ENCODE measurements at regions not wholly inside any gene's neighbourhood (a gene's known extent, or its start where the extent isn't known, plus 50 kb on each side); places are given as distances from the start of the nearest gene placed in this dataset.
"Not testable (repeated sequence)": the region's sequence is repeated elsewhere in the genome, so short reads cannot be mapped to it uniquely, and the experiment has no call there.

GRCh38 chr1:182331387-182331786, 60.2 kb downstream of the GLUL start:
- Mint-ChIP-seq H3K9me3 (no peaks in the 10 kb centered on the region), H3K27me3 (ENCODE audit: low read depth) (no peaks in the 10 kb centered on the region), H3K36me3 (ENCODE audit: low read depth) (no peaks in the 10 kb centered on the region), H3K4me1 (peaks cover 20% of the 10 kb centered on the region), H3K4me3 (no peak overlapping the region), H3K27ac (no peak overlapping the region)
- TF ChIP-seq CTCF (IDR thresholded peaks at IDR 0.05; ENCODE audit: unreplicated experiment in 3 of 3): no peak

GRCh38 chr1:182330303-182330702, 61.3 kb downstream of the GLUL start:
- H3K27me3 Mint-ChIP-seq (ENCODE audit: low read depth): no peaks in the 10 kb centered on the region
- no peak overlapping the region for H3K4me3 Mint-ChIP-seq
- peaks cover 13% of the 10 kb centered on the region for H3K4me1 Mint-ChIP-seq
- no peak for TF ChIP-seq CTCF (IDR thresholded peaks at IDR 0.05; ENCODE audit: unreplicated experiment in 3 of 3)
- no peak overlapping the region for H3K27ac Mint-ChIP-seq
- H3K9me3 Mint-ChIP-seq: no peaks in the 10 kb centered on the region
- no peaks in the 10 kb centered on the region for H3K36me3 Mint-ChIP-seq (ENCODE audit: low read depth)

- Mint-ChIP-seq H3K36me3 (ENCODE audit: low read depth) (no peaks in the 10 kb centered on the region), H3K9me3 (no peaks in the 10 kb centered on the region), H3K27me3 (ENCODE audit: low read depth) (no peaks in the 10 kb centered on the region), H3K4me3 (no peak overlapping the region), H3K4me1 (peaks cover 13% of the 10 kb centered on the region), H3K27ac (no peak overlapping the region)
- TF ChIP-seq CTCF (IDR thresholded peaks at IDR 0.05; ENCODE audit: unreplicated experiment in 3 of 3): no peak
These were observed 62.1 kb downstream of the GLUL start for GRCh38 chr1:182329471-182329870.

GRCh38 chr1:182328591-182328990, 63.0 kb downstream of the GLUL start:
- H3K36me3 Mint-ChIP-seq (ENCODE audit: low read depth): no peaks in the 10 kb centered on the region
- H3K27ac Mint-ChIP-seq: no peak overlapping the region
- H3K4me3 Mint-ChIP-seq: no peak overlapping the region
- H3K9me3 Mint-ChIP-seq: no peaks in the 10 kb centered on the region
- TF ChIP-seq CTCF (IDR thresholded peaks at IDR 0.05; ENCODE audit: unreplicated experiment in 3 of 3): no peak
- peaks cover 7% of the 10 kb centered on the region for H3K4me1 Mint-ChIP-seq
- H3K27me3 Mint-ChIP-seq (ENCODE audit: low read depth): no peaks in the 10 kb centered on the region

- Mint-ChIP-seq H3K9me3 (no peaks in the 10 kb centered on the region), H3K36me3 (ENCODE audit: low read depth) (no peaks in the 10 kb centered on the region), H3K4me3 (no peak overlapping the region), H3K27me3 (ENCODE audit: low read depth) (no peaks in the 10 kb centered on the region), H3K4me1 (no peaks in the 10 kb centered on the region), H3K27ac (no peak overlapping the region)
- TF ChIP-seq CTCF (IDR thresholded peaks at IDR 0.05; ENCODE audit: unreplicated experiment in 3 of 3): no peak
These were observed 66.3 kb downstream of the GLUL start for GRCh38 chr1:182325339-182325738.

GRCh38 chr1:182321532-182321931, 70.1 kb downstream of the GLUL start:
- not testable (repeated sequence) for H3K27ac Mint-ChIP-seq; H3K9me3 Mint-ChIP-seq; H3K4me3 Mint-ChIP-seq; H3K36me3 Mint-ChIP-seq (ENCODE audit: low read depth); H3K27me3 Mint-ChIP-seq (ENCODE audit: low read depth)
- H3K4me1 Mint-ChIP-seq: peaks cover 19% of the 10 kb centered on the region
